Heart left ventricle (tissue), 16 donors: ENCODE measurements at regions not wholly inside any gene's neighbourhood (a gene's known extent, or its start where the extent isn't known, plus 50 kb on each side); places are given as distances from the start of the nearest gene placed in this dataset.

ENCODE experiments used
- ATAC-seq, 4 donors: fragments of 200-7000 bp; cut with Tn5 transposase; one replicate each; pipeline ENCODE4 v1.9.1; 2020 to 2022; ENCODE audit warnings: moderate library complexity in 4 of 4, mild to moderate bottlenecking in 3 of 4, moderate number of reproducible peaks in 1 of 4
- DNase-seq, 5 donors: peaks; one replicate each; pipeline ENCODE4 v3.0.0-alpha.2; 2020
- H3K27ac ChIP-seq, 12 donors: fragments of 200-600 bp; sonication (generic) in 4 of 12; one replicate each; pipeline versions ENCODE4 v1.5.0 to v1.8.0; 2016 to 2022; ENCODE audit warnings: mild to moderate bottlenecking in 2 of 12
- H3K27me3 ChIP-seq, 9 donors: fragments of 200-600 bp; sonication (generic) in 2 of 9; one replicate each; pipeline versions ENCODE4 v1.5.1 to v1.8.0; 2016 to 2022; ENCODE audit warnings: mild to moderate bottlenecking in 3 of 9
- H3K36me3 ChIP-seq, 9 donors: fragments of 200-600 bp; sonication (generic) in 2 of 9; one replicate each; pipeline versions ENCODE4 v1.5.0 to v1.8.0; 2018 to 2022; ENCODE audit warnings: mild to moderate bottlenecking in 2 of 9
- H3K4me1 ChIP-seq, 12 donors: fragments of 200-600 bp; sonication (generic) in 4 of 12; one replicate each; pipeline versions ENCODE4 v1.5.0 to v1.8.0; 2016 to 2022; ENCODE audit warnings: mild to moderate bottlenecking in 3 of 12
- H3K4me3 ChIP-seq, 12 donors: fragments of 200-600 bp; sonication (generic) in 4 of 12; one replicate each; pipeline versions ENCODE4 v1.5.0 to v1.8.0; 2017 to 2022; ENCODE audit warnings: mild to moderate bottlenecking in 9 of 12, moderate library complexity in 4 of 12
- H3K9me3 ChIP-seq, 12 donors: fragments of 200-600 bp; sonication (generic) in 4 of 12; one replicate each; pipeline versions ENCODE4 v1.5.0 to v1.8.0; 2016 to 2022; ENCODE audit warnings: mild to moderate bottlenecking in 1 of 12
- CTCF ChIP-seq, 12 donors: fragments of 200-600 bp; sonication (generic) in 4 of 12; IDR thresholded peaks; one replicate each; pipeline versions ENCODE4 v1.5.0 to v1.8.0; 2018 to 2022; ENCODE audit warnings: antibody characterized with exemption in 12 of 12, mild to moderate bottlenecking in 5 of 12
- POLR2A ChIP-seq, 2 donors: fragments of 450-650 bp; IDR thresholded peaks; one replicate each; pipeline ENCODE4 v1.6.1; 2017; ENCODE audit warnings: antibody characterized with exemption in 2 of 2, mild to moderate bottlenecking in 2 of 2, moderate library complexity in 2 of 2
- WGBS, 4 donors: extraction: QIAGEN DNeasy Blood & Tissue Kit in 2 of 4; methylation state at CpG; one replicate each; pipeline versions ENCODE4 v1.1.5 to v1.1.7; 2013 to 2018; 5-methylcytosine and 5-hydroxymethylcytosine counted together
- intact Hi-C, 10 donors: fragments of 100-400 bp; cut with DNase I; formaldehyde crosslinking; loops; one replicate each; pipeline versions ENCODE4 v1.11.1 to v1.14.2; 2022
- donor health status: ischemic (EF 13 %, LVEDD 7.1; RV severe dilation, severe dysfunction).
- donor health status: healthy with polysubstance abuse.
- donor health status: DM: no; HTN: yes; CAD: no.
- donor health status: DM: no; HTN: no; CAD: no.
- donor health status: ischemic (EF 25% LVEDD 6.9; RV normal size, moderate dysfunction).
- donor health status: ischemic (EF 25% LVEDD 5.7; RV mildly dilated, moderate dysfunction).
- donor health status: healthy.
- donor health status: DM: yes; HTN: yes; CAD: no.
- donor health status: ischemic (EF 35%, LVEDD 5.7; RV mildly dilated, moderate dysfunction).
- donor health status: nonischemic (EF 11% LVEDD 7.7; RV severe dilation, severe dysfunction).
- donor health status: DM: yes; HTN: yes; CAD: no.
- donor health status: PGD.
- donor health status: ischemic (EF 29% LVEDD 5.4; RV normal size, mild dysfunction).
- donor health status: nonischemic (EF 23%, LVEDD 6.1; RV moderate dilation, normal function).

- WGBS, 4 donors, result 65 to 75% (median 68%) methylated on average over 16 to 17 of the region's 17 CpGs
- intact Hi-C loops, result loop anchor here in 1 of 10 donors (5.0 kb wide), 1 partner anchor 52 kb away; no protein-coding TSS in a partner anchor
- Histone ChIP-seq H3K27ac (peak overlapping the region in 1 of 12 donors; percentile 6), H3K4me1 (peaks cover 0 to 36% (median 16%) of the 10 kb centered on the region in 12 donors), H3K36me3 (no peaks in the 10 kb centered on the region), H3K4me3 (no peak overlapping the region), H3K27me3 (no peaks in the 10 kb centered on the region), H3K9me3 (no peaks in the 10 kb centered on the region)
- ATAC-seq, result peak in 2 of 4 donors; percentile 13 to 33
- TF ChIP-seq CTCF (IDR thresholded peaks at IDR 0.05), result no peak
- TF ChIP-seq POLR2A (IDR thresholded peaks at IDR 0.05), result no peak
- DNase-seq, result peak in 2 of 5 donors; percentile 37 to 51
Observed at GRCh38 chr13:33490461-33491327, 205.1 kb upstream of the STARD13 start.

GRCh38 chr13:33493672-33494365 lies 208.3 kb upstream of the STARD13 start:
- no peak for DNase-seq
- H3K36me3 ChIP-seq, result no peaks in the 10 kb centered on the region
- peaks cover 0 to 31% (median 19%) of the 10 kb centered on the region in 12 donors for H3K4me1 ChIP-seq
- no peak for ATAC-seq
- no peak overlapping the region for H3K4me3 ChIP-seq
- WGBS, 4 donors, result 67 to 87% (median 82%) methylated on average over 6 of the region's 6 CpGs
- no peaks in the 10 kb centered on the region for H3K27me3 ChIP-seq
- no peaks in the 10 kb centered on the region for H3K9me3 ChIP-seq
- intact Hi-C loops, result loop anchor here in 1 of 10 donors (5.0 kb wide), 1 partner anchor 48 kb away; no protein-coding TSS in a partner anchor
- TF ChIP-seq POLR2A (IDR thresholded peaks at IDR 0.05) (no peak), CTCF (IDR thresholded peaks at IDR 0.05) (no peak)
- H3K27ac ChIP-seq, result peak overlapping the region in 11 of 12 donors; percentile 21 to 85 (median 55)

GRCh38 chr13:33494596-33495204 lies 209.1 kb upstream of the STARD13 start:
- Histone ChIP-seq H3K36me3 (no peaks in the 10 kb centered on the region), H3K27ac (peak overlapping the region in 11 of 12 donors; percentile 23 to 85 (median 55))

More at GRCh38 chr13:33494596-33495204, 209.1 kb upstream of the STARD13 start:
- TF ChIP-seq POLR2A (IDR thresholded peaks at IDR 0.05), result no peak
- no peak for TF ChIP-seq CTCF (IDR thresholded peaks at IDR 0.05)
- ATAC-seq, result peak; percentile 62 to 94 (median 91)
- intact Hi-C loops, result loop anchor here in 2 of 10 donors (5.0 kb wide), 1 partner anchor 48 kb away; no protein-coding TSS in a partner anchor
- no peaks in the 10 kb centered on the region for H3K27me3 ChIP-seq
- DNase-seq, result peak in 3 of 5 donors; percentile 15 to 57 (median 37)
- peaks cover 0 to 31% (median 19%) of the 10 kb centered on the region in 12 donors for H3K4me1 ChIP-seq
- H3K4me3 ChIP-seq, result no peak overlapping the region
- whole genome bisulfite sequencing, 4 donors, result 32 to 48% (median 37%) methylated on average over 4 of the region's 4 CpGs
- H3K9me3 ChIP-seq, result no peaks in the 10 kb centered on the region
